ENCODE measurements at regions not wholly inside any gene's neighbourhood (a gene's known extent, or its start where the extent isn't known, plus 50 kb on each side); places are given as distances from the start of the nearest gene placed in this dataset.

DNA sequence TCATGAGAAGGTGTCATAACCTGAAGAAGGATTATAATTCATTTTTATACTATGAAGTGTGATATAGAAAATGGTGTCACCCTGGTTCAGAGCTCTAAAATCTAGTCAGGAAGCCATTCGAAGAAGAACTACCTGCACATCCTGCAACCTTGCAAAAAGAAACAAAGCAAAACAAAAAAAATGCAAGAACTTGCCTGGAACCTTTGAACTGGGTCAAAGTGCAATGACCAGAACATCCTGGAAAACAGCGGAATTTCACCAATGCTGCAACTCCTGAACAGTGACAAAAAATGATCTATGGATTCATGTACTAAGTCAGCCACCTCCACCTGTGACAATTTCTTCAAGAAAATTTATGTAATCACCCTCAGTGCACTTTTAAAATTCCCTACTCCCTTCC lies 1083.3 kb upstream of the GYPC start:
- TF ChIP-seq, protein P1, sequence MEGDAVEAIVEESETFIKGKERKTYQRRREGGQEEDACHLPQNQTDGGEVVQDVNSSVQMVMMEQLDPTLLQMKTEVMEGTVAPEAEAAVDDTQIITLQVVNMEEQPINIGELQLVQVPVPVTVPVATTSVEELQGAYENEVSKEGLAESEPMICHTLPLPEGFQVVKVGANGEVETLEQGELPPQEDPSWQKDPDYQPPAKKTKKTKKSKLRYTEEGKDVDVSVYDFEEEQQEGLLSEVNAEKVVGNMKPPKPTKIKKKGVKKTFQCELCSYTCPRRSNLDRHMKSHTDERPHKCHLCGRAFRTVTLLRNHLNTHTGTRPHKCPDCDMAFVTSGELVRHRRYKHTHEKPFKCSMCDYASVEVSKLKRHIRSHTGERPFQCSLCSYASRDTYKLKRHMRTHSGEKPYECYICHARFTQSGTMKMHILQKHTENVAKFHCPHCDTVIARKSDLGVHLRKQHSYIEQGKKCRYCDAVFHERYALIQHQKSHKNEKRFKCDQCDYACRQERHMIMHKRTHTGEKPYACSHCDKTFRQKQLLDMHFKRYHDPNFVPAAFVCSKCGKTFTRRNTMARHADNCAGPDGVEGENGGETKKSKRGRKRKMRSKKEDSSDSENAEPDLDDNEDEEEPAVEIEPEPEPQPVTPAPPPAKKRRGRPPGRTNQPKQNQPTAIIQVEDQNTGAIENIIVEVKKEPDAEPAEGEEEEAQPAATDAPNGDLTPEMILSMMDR (IDR thresholded peaks at IDR 0.05; ENCODE audit: insufficient read depth, low read depth, low read length) = no peak
- no peak overlapping the region for H3K4me3 ChIP-seq (ENCODE audit: low read depth, low read length)
- no peak for DNase-seq (ENCODE audit: low read depth)

DNA sequence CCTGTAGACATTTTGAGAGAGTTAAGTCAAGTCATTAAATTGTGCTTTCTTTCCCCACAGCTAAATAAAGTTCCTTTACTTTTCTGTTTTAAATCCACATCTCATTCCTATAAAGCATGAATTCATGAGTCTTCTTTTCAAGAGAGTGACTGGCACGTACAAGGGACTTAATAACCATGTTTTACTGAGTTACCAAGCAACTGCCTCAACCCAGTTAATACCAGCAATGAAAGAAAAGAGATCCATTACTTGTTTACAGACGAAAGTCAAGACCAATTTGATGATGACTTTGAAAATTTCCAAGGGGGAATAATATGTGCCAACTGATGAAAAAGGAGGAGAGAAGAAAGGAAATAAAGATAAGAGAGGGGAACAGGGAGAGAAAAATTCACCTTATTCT lies 1082.5 kb upstream of the GYPC start:
- no peak for DNase-seq (ENCODE audit: low read depth)
- TF ChIP-seq, protein P1 (IDR thresholded peaks at IDR 0.05; ENCODE audit: insufficient read depth, low read depth, low read length) = no peak
- H3K4me3 ChIP-seq (ENCODE audit: low read depth, low read length) = no peak overlapping the region

DNA sequence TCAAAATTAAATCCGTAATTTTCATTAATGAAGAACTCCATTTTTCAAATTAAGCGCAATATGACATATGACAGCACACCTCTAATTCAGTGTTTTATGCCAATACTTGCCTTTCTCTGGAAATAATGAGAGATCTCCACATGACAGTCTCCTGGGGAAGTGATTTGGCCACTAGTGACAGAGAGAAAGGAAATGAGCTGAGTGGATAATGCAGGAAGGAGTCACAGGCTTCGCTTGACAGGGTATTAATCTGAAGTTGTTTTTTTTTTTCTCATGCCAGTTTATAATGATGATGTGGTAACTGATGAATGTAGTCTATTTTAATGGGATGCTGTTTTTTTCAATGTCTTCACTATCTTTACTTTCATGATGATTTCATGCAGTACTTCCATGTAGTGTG lies 1079.4 kb upstream of the GYPC start:
- no peak overlapping the region for H3K4me3 ChIP-seq (ENCODE audit: low read depth, low read length)
- TF ChIP-seq, protein P1 (IDR thresholded peaks at IDR 0.05; ENCODE audit: insufficient read depth, low read depth, low read length) = no peak
- no peak for DNase-seq (ENCODE audit: low read depth)

DNA sequence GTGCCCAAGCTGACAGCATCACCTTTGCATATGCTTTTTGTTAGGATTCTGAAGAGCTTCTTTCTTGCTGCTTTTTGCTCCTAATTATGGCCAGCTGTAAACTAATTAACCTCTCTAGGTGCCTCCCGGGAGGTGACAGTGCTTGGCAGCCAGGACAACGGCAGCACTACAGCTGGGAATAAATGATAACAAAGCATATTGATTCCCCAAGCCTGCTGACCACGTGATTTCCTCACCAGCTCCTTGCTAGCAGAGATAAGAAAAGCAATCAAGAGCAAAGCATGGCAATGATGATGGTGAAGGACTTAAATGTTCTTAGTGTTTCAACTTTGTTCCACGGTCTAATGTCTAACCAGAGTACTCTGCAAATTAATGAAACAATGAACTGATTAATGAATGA lies 1074.4 kb upstream of the GYPC start:
- no peak for DNase-seq (ENCODE audit: low read depth)

DNA sequence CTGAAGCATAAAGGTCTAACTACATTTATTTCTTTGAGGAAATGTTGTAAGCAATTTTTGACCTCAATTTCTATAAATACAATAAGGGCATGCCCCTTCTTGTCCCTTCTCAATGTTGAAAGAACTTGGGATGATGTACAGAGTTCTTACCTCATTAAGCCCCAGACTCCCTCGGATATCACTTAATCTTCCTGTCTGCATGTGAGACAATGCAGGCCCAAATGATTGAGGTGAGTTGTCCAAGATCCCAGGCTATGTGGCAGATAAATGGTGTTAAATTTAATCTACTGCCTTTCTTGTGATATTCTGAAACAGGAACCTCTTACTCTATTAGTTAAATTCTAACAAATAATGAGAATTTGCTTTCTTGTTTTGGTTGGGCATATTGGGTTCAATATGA lies 1073.4 kb upstream of the GYPC start:
- TF ChIP-seq, protein P1 (IDR thresholded peaks at IDR 0.05; ENCODE audit: insufficient read depth, low read depth, low read length) = no peak
- no peak for DNase-seq (ENCODE audit: low read depth)
- no peak overlapping the region for H3K4me3 ChIP-seq (ENCODE audit: low read depth, low read length)

More for the DNA sequence above, 1074.4 kb upstream of the GYPC start:
- TF ChIP-seq, protein P1 (IDR thresholded peaks at IDR 0.05; ENCODE audit: insufficient read depth, low read depth, low read length) = no peak
- no peak overlapping the region for H3K4me3 ChIP-seq (ENCODE audit: low read depth, low read length)

DNA sequence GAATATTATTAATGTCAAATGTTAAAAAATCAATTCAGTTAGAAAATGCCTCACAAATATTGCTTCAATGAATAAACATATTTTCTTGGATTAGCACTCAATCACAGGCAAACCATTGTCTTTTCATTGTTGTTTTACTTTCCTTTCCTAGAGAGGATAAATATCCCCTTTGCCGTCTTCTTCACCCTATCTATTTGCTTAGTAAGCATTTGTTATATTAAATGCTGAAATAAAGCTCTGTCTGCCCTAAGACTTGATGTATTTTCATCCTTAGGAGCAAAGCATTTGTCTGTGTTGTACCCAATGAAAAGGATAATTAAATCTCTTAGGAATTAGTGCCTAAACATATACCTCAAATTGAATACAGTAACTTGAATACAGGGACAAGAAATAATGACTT lies 1071.2 kb upstream of the GYPC start:
- TF ChIP-seq, protein P1 (IDR thresholded peaks at IDR 0.05; ENCODE audit: insufficient read depth, low read depth, low read length) = no peak

DNA sequence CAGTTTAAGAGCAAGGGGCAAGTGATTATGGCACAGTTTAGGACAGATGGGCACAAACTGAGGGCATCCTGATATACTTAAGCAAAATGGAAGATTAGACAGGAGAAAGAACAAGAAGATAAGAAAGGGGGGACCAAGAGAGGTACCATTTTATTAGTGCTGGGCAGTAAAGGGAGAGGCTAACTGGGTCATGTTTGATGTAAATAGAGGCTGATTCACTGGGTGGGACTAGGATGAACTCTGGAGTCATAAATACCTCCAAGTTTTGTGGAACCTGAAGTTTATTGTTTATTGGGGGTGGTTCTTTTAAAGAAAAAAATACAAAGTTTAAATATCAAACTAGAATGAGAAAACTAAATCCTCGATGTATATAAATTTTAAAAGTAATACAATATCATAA lies 1067.2 kb upstream of the GYPC start:
- H3K4me3 ChIP-seq (ENCODE audit: low read depth, low read length) = no peak overlapping the region
- no peak for DNase-seq (ENCODE audit: low read depth)
- TF ChIP-seq, protein P1 (IDR thresholded peaks at IDR 0.05; ENCODE audit: insufficient read depth, low read depth, low read length) = no peak

More for the DNA sequence above, 1071.2 kb upstream of the GYPC start:
- DNase-seq (ENCODE audit: low read depth) = no peak
- H3K4me3 ChIP-seq (ENCODE audit: low read depth, low read length) = no peak overlapping the region
